ENCODE measurements at regions not wholly inside any gene's neighbourhood (a gene's known extent, or its start where the extent isn't known, plus 50 kb on each side); places are given as distances from the start of the nearest gene placed in this dataset.
"Not testable (repeated sequence)": the region's sequence is repeated elsewhere in the genome, so short reads cannot be mapped to it uniquely, and the experiment has no call there.

- no peaks in the 10 kb centered on the region for H3K27me3 ChIP-seq
- H3K36me3 ChIP-seq, result no peaks in the 10 kb centered on the region
- no peaks in the 10 kb centered on the region for H3K4me1 ChIP-seq
- no peaks in the 10 kb centered on the region for H3K9me3 ChIP-seq
- TF ChIP-seq POLR2A (IDR thresholded peaks at IDR 0.05) (no peak), CTCF (IDR thresholded peaks at IDR 0.05) (no peak)
- H3K27ac ChIP-seq, result no peak overlapping the region
- no peak for DNase-seq
- H3K4me3 ChIP-seq, result no peak overlapping the region
These were observed 1327.4 kb downstream of the GATA3 start for GRCh38 chr10:9381733-9382532.

GRCh38 chr10:9382533-9382866 lies 1328.0 kb downstream of the GATA3 start:
- Histone ChIP-seq H3K36me3 (no peaks in the 10 kb centered on the region), H3K9me3 (no peaks in the 10 kb centered on the region), H3K27ac (no peak overlapping the region), H3K4me3 (no peak overlapping the region), H3K27me3 (no peaks in the 10 kb centered on the region), H3K4me1 (no peaks in the 10 kb centered on the region)
- no peak for TF ChIP-seq CTCF (IDR thresholded peaks at IDR 0.05)
- no peak for TF ChIP-seq POLR2A (IDR thresholded peaks at IDR 0.05)
- no peak for DNase-seq

- no peak overlapping the region for H3K4me3 ChIP-seq
- no peak for DNase-seq
- no peaks in the 10 kb centered on the region for H3K4me1 ChIP-seq
- no peaks in the 10 kb centered on the region for H3K27me3 ChIP-seq
- no peaks in the 10 kb centered on the region for H3K36me3 ChIP-seq
- no peaks in the 10 kb centered on the region for H3K9me3 ChIP-seq
- TF ChIP-seq POLR2A (IDR thresholded peaks at IDR 0.05), result no peak
- TF ChIP-seq CTCF (IDR thresholded peaks at IDR 0.05), result no peak
- no peak overlapping the region for H3K27ac ChIP-seq
These were observed 1336.0 kb downstream of the GATA3 start for GRCh38 chr10:9390516-9390915.

- Histone ChIP-seq H3K9me3 (no peaks in the 10 kb centered on the region), H3K4me1 (no peaks in the 10 kb centered on the region), H3K27me3 (no peaks in the 10 kb centered on the region), H3K27ac (no peak overlapping the region), H3K4me3 (no peak overlapping the region), H3K36me3 (no peaks in the 10 kb centered on the region)
- no peak for DNase-seq
- TF ChIP-seq POLR2A (IDR thresholded peaks at IDR 0.05), result no peak
These were observed 1344.9 kb downstream of the GATA3 start for GRCh38 chr10:9399275-9399983.

- not testable (repeated sequence) for H3K36me3 ChIP-seq, H3K9me3 ChIP-seq, H3K4me3 ChIP-seq, H3K27ac ChIP-seq, H3K27me3 ChIP-seq, H3K4me1 ChIP-seq, DNase-seq
These were observed 1347.6 kb downstream of the GATA3 start for GRCh38 chr10:9402067-9402466.

- H3K27me3 ChIP-seq, DNase-seq, H3K4me1 ChIP-seq, H3K9me3 ChIP-seq, H3K27ac ChIP-seq, H3K4me3 ChIP-seq, H3K36me3 ChIP-seq: not testable (repeated sequence)
These were observed 1348.2 kb downstream of the GATA3 start for GRCh38 chr10:9402507-9403195.

GRCh38 chr10:9407201-9407600 lies 1352.7 kb downstream of the GATA3 start:
- not testable (repeated sequence) for DNase-seq, H3K36me3 ChIP-seq, H3K4me1 ChIP-seq, H3K27ac ChIP-seq, H3K27me3 ChIP-seq, H3K4me3 ChIP-seq, H3K9me3 ChIP-seq
